Stimulated activated CD4-positive, alpha-beta T cell treated with anti-CD3 and anti-CD28 coated beads, Interleukin-2, amount 100 ng/mL, for 4 hours (primary cell): ENCODE measurements at regions not wholly inside any gene's neighbourhood (a gene's known extent, or its start where the extent isn't known, plus 50 kb on each side); places are given as distances from the start of the nearest gene placed in this dataset.
"Not testable (repeated sequence)": the region's sequence is repeated elsewhere in the genome, so short reads cannot be mapped to it uniquely, and the experiment has no call there.

Experiments used
- DNase-seq: peaks from one replicate; pipeline ENCODE4 v3.0.0-alpha.2; 2020; ENCODE audit warnings: low read depth

DNA sequence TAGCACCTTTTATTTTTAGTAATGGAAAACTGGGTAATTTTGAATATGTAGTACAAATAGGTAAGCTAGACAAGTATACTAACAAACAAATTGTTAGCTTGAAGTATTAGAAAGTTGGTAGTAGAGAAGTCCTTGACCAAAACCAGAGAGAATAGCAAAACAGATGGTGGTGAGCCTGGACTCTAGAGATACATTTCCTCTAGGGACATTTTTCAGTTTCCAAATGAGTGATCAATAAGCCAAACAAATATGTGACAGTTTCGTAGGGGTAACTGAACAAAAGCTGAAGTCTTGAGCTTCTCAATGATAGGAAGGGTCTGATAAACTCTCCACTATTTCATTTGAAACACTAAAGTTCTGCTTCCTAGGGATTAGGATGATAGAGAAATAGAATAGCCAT is 692.0 kb upstream of the FAM98A start:
- DNase-seq: no peak

- no peak for DNase-seq
These were observed 688.9 kb upstream of the FAM98A start for GRCh38 chr2:34288016-34288415.

DNA sequence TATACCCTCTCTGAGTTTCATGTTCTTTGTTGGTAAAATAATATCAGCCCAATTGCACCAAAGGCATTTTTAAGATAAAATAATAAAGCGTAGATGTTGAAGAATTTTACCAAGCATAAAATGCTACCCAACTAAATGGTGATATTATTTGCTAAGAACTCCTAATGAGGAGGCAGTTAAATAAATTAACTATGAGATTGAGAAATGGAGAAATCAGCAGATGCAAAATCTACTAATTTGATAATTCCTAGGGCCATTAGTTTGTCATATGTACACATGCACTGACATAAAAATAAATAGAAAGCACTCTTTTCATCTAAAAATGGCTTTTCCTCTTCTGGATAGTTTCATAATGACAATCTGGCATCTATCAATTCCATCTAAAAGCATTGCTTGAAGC is 681.5 kb upstream of the FAM98A start:
- no peak for DNase-seq

- DNase-seq: no peak
These were observed 668.0 kb upstream of the FAM98A start for GRCh38 chr2:34266908-34267697.

- no peak for DNase-seq
These were observed 662.6 kb upstream of the FAM98A start for GRCh38 chr2:34261701-34262100.

- DNase-seq: no peak
These were observed 655.3 kb upstream of the FAM98A start for GRCh38 chr2:34254272-34254878.

DNA sequence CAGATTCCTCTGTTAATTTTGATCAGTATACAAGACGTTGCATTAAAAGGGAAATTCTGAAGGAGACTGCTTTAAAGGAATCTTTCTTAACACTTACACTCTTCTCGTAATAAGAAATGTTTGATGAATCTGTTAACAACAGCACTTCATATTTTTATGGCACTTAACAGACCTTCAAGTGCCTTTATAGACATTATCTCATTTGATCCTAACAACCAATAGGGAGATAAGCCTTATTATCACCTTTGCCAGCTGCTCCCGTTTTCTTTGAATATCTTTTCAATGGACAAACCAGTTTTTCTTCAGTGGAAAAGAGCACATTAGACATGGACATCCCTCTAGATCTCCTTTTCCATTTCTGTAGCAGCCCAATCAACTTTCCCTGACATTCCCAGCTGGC is 653.0 kb upstream of the FAM98A start:
- DNase-seq: no peak

- no peak for DNase-seq
These were observed 652.5 kb upstream of the FAM98A start for GRCh38 chr2:34251578-34251977.

DNA sequence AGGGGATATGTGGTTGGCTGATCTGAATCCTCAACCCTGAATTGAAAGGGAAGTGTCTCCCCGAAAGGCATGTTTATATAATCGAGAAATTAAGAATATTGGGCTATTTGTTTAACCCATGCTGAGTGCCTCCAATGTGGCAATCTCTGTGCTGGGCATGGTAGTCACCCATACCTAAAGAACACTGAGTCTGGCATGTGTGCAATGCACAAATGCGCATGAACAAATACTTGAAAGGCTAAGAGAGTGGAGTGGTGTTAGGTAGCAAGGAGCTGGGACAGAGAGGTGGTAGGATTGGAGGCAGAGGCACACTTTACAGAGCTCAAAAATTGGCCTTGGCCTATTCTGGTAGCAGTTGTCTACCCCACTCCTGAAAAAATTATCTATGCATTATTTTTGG is 645.1 kb upstream of the FAM98A start:
- DNase-seq: no peak

DNA sequence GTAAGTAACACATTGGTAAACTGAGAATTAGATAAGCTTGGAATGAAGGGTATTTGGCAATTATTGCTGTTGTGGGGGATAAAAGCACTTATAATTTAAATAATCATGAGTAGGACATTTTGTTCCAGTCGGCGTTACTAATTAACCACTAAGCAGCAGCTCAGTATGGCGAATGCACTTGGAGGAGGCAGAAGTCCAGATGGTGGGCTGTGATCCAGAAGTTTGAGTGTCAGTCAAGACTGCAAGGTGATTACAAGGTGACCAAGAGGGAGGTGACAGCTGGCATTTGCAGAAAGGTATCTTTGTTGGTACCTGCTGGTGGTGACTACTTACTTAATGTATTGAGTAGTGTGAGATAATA is 643.6 kb upstream of the FAM98A start:
- DNase-seq: no peak

GRCh38 chr2:34241905-34242762 is 643.0 kb upstream of the FAM98A start:
- DNase-seq: no peak

GRCh38 chr2:34239511-34239910 is 640.4 kb upstream of the FAM98A start:
- DNase-seq: no peak

GRCh38 chr2:34234823-34235222 is 635.7 kb upstream of the FAM98A start:
- DNase-seq: no peak

DNA sequence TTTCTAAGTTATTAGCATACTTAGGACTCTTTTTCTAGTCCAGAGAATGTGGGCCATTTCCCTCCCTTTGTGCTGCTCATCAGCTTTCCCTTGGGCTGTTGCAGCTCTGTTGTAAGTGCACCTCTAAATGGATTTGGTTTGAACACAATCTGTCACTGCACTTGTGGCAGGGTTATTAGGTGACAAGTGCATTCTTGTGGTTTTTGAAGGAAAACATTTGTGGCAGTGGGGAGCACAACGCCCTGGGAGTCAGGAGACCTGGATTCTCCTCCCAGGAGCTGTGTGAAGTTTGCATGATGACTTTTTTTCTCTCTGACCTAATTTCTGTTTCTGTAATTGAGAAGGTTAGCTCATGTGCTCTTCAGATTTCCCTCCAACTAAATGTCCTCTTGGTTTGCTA is 630.9 kb upstream of the FAM98A start:
- no peak for DNase-seq

DNA sequence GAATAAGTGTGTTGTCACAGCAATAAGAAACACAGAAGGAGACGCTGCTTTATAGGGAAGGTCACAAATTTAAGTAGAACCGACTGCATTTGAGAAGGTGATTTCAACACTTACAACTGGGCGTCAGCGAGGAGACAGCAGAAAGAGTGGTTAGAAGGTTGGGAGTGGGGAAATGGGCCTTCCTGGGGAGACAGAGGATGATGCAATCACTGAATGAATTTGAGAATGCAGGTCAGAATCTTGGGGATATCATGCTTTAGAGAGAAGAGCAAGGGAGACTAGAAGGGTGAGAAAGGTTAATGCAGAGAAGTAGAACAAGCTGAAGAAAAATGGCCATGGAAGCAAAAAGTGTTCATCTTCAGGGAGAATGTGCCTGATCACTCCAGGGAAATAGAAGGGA is 616.1 kb upstream of the FAM98A start:
- no peak for DNase-seq

DNA sequence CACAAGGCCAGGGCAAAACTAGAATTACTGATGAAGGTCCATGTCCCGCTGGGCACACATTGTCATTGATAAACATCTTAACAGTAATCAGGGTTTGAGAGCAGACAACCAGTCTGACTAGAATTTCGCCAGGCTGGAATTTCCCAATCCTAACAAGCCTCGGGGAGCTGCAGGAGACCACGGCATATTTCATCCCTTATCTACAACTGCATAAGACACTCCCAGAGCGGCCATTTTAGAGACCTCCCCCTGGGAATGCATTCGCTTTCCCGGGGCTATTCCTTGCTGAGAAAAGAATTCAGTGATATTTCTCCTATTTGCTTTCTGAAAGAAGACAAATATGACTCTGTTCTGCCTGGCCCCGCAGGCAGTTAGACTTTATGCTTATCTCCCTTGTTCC is 611.3 kb upstream of the FAM98A start:
- not testable (repeated sequence) for DNase-seq

GRCh38 chr2:34204560-34204959 is 605.5 kb upstream of the FAM98A start:
- no peak for DNase-seq

DNA sequence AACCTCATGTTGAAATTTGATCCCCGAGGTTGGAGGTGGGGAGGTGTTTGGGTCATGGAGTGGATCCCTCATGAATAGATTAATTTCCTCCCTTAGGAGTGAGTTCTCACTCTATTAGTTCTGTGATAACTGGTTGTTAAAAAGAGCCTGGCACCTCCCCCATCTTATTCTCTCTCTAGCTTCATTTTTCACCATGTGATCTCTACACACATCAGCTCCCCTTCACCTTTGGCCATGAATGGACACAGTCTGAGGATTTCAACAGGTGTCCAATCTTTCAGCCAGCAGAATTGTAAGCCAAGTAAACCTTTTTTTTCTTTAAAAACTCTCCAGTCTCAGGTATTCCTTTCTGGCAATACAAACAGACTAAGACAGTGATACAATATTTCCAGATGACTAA is 602.0 kb upstream of the FAM98A start:
- no peak for DNase-seq

DNA sequence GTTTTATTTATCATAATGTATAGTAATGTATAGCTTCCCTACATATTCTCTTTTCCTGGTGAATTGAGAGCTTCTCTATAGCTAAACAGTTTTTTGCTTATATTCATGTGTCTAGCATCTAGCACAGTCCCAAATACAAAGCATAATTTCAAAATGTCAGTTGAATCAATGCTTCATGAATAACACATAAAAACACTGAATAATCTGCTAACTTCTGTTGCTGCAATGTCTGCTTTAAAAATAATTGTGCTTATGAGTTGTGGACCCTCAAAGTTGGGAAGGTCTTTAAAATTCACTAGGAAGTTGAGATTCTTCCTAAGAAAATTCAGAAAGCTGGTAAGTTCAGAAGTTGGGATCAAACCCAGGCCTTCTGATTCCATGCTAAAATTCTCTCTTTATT is 600.9 kb upstream of the FAM98A start:
- DNase-seq: no peak

GRCh38 chr2:34193164-34193563 is 594.1 kb upstream of the FAM98A start:
- DNase-seq: no peak

GRCh38 chr2:34188464-34189303 is 589.6 kb upstream of the FAM98A start:
- no peak for DNase-seq

GRCh38 chr2:34179511-34179910 is 580.4 kb upstream of the FAM98A start:
- DNase-seq: no peak
